ENCODE measurements at regions not wholly inside any gene's neighbourhood (a gene's known extent, or its start where the extent isn't known, plus 50 kb on each side); places are given as distances from the start of the nearest gene placed in this dataset.

DNA sequence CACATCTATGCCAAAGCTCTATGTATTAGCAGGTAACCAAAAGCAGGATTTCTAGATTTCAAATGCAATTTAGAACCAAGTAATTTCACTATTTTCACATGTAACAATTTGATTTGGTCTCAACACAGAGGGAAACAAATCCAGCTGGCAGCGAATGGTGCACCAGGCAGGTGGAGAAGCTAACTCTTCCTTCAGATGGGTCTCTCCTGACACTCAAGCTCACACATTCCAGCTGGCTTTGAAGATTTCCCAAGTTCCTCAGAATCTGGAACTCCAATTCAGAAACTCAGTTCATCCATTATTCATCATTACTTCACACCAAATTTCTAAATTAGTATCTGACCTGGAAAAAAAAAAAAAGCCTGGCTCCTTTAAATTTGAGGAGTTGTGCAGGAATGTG lies 318.1 kb upstream of the NECTIN3 start:
- Histone ChIP-seq H3K4me1 (ENCODE audit: insufficient read depth, low read length) (peaks cover 14% of the 10 kb centered on the region; the same call in 1 of the 2 replicates), H3K9ac (ENCODE audit: low read depth, low read length) (no peak overlapping the region), H3K36me3 (ENCODE audit: insufficient read depth, low read length) (no peaks in the 10 kb centered on the region), H3K9me3 (ENCODE audit: control insufficient read depth, insufficient read depth, low read length) (no peaks in the 10 kb centered on the region)

- H3K9ac ChIP-seq (ENCODE audit: low read depth, low read length), result no peak overlapping the region
- H3K9me3 ChIP-seq (ENCODE audit: control insufficient read depth, insufficient read depth, low read length), result no peaks in the 10 kb centered on the region
- no peaks in the 10 kb centered on the region for H3K36me3 ChIP-seq (ENCODE audit: insufficient read depth, low read length)
- peaks cover 9% of the 10 kb centered on the region; the same call in 1 of the 2 replicates for H3K4me1 ChIP-seq (ENCODE audit: insufficient read depth, low read length)
Observed at GRCh38 chr3:110754212-110754916, 317.3 kb upstream of the NECTIN3 start.

- Histone ChIP-seq H3K9ac (ENCODE audit: low read depth, low read length) (no peak overlapping the region), H3K9me3 (ENCODE audit: control insufficient read depth, insufficient read depth, low read length) (no peaks in the 10 kb centered on the region; the same call in 1 of the 2 replicates), H3K4me1 (ENCODE audit: insufficient read depth, low read length) (peaks cover 9% of the 10 kb centered on the region; the same call in 1 of the 2 replicates), H3K36me3 (ENCODE audit: insufficient read depth, low read length) (no peaks in the 10 kb centered on the region)
Observed at GRCh38 chr3:110755345-110755744, 316.3 kb upstream of the NECTIN3 start.

- H3K9me3 ChIP-seq (ENCODE audit: control insufficient read depth, insufficient read depth, low read length), result no peaks in the 10 kb centered on the region; the same call in 1 of the 2 replicates
- H3K36me3 ChIP-seq (ENCODE audit: insufficient read depth, low read length), result no peaks in the 10 kb centered on the region
- no peak overlapping the region for H3K9ac ChIP-seq (ENCODE audit: low read depth, low read length)
- H3K4me1 ChIP-seq (ENCODE audit: insufficient read depth, low read length), result peaks cover 9% of the 10 kb centered on the region; the same call in 1 of the 2 replicates
Observed at GRCh38 chr3:110756705-110757104, 314.9 kb upstream of the NECTIN3 start.

GRCh38 chr3:110758208-110758607 lies 313.4 kb upstream of the NECTIN3 start:
- no peak overlapping the region for H3K9ac ChIP-seq (ENCODE audit: low read depth, low read length)
- no peaks in the 10 kb centered on the region for H3K36me3 ChIP-seq (ENCODE audit: insufficient read depth, low read length)
- H3K4me1 ChIP-seq (ENCODE audit: insufficient read depth, low read length), result peaks cover 9% of the 10 kb centered on the region; the same call in 1 of the 2 replicates
- no peaks in the 10 kb centered on the region; the same call in 1 of the 2 replicates for H3K9me3 ChIP-seq (ENCODE audit: control insufficient read depth, insufficient read depth, low read length)

DNA sequence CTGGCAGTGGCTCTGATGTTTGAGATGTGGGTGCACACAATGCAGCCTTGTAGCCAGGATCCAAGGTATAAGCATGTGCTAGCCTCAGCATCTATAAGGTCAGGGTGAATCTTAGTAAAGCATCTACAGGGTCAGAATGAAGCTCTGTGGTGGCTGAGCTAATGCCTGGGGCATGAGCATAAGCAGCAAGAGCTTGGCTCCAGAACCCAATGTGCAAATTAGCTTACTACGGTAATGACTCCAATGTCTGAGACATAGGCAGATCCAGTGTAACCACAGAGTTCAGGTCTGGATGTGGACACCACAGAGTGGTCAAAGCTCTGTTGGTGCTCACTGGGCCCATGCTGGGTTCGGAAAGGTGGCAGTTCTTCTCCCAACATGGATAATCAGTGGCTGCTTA lies 304.5 kb upstream of the NECTIN3 start:
- no peaks in the 10 kb centered on the region for H3K4me1 ChIP-seq (ENCODE audit: insufficient read depth, low read length)

DNA sequence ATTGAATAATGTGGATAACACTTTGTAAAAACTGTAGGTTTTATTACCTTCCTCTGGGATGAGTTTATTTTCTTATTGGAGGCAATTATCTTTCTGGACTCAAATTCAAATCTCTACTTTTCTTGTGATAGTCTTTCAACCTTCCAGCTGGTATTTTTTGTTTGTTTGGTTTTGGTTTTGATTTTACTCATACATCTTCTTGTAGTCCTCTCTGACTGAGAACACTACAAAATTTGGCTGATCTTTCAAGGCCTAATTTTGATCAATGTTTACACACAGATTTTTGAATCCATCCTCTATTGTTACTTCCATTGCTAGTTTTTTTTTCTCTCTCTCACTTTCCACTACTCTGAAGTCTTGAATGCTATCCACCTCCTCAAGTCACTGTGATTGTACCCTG lies 303.8 kb upstream of the NECTIN3 start:
- Histone ChIP-seq H3K4me1 (ENCODE audit: insufficient read depth, low read length) (no peaks in the 10 kb centered on the region), H3K9ac (ENCODE audit: low read depth, low read length) (no peak overlapping the region), H3K36me3 (ENCODE audit: insufficient read depth, low read length) (no peaks in the 10 kb centered on the region), H3K9me3 (ENCODE audit: control insufficient read depth, insufficient read depth, low read length) (peaks cover 6% of the 10 kb centered on the region; the same call in 1 of the 2 replicates)

More for the DNA sequence above, 304.5 kb upstream of the NECTIN3 start:
- peaks cover 6% of the 10 kb centered on the region; the same call in 1 of the 2 replicates for H3K9me3 ChIP-seq (ENCODE audit: control insufficient read depth, insufficient read depth, low read length)
- H3K9ac ChIP-seq (ENCODE audit: low read depth, low read length), result no peak overlapping the region
- no peaks in the 10 kb centered on the region for H3K36me3 ChIP-seq (ENCODE audit: insufficient read depth, low read length)

DNA sequence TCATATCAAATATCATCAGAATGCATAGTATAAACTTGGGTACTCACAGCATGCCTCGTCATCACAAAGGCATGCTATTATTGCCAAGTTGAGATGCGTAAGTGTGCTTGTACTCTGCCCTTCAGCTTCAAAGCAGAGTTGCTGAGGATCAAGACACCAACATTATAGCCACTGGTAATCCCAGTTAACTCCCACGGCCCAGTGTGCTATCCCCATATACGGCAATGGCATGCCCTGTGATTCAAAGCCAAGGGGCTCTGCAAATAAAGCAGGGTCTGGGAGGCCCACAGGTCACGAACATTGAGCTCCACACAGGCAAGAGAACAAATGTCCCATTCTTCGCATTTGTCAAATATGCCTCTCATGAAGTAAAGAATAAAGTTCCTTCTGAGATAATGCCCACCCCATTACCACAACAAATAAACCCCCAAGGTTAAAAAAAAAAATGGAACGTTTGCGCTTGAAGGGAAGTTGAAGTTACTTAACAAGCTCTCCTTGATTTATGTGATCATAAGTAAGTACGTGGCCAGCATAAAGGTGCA lies 298.1 kb upstream of the NECTIN3 start:
- Histone ChIP-seq H3K9ac (ENCODE audit: low read depth, low read length) (no peak overlapping the region), H3K9me3 (ENCODE audit: control insufficient read depth, insufficient read depth, low read length) (0 out of 2 replicates have a peak, but pooled peaks cover 6% of the 10 kb centered on the region), H3K4me1 (ENCODE audit: insufficient read depth, low read length) (0 out of 2 replicates have a peak, but pooled peaks cover 8% of the 10 kb centered on the region), H3K36me3 (ENCODE audit: insufficient read depth, low read length) (no peaks in the 10 kb centered on the region)

GRCh38 chr3:110774496-110775265 lies 296.9 kb upstream of the NECTIN3 start:
- H3K9me3 ChIP-seq (ENCODE audit: control insufficient read depth, insufficient read depth, low read length), result no peaks in the 10 kb centered on the region
- no peaks in the 10 kb centered on the region for H3K36me3 ChIP-seq (ENCODE audit: insufficient read depth, low read length)
- H3K9ac ChIP-seq (ENCODE audit: low read depth, low read length), result no peak overlapping the region
- 0 out of 2 replicates have a peak, but pooled peaks cover 8% of the 10 kb centered on the region for H3K4me1 ChIP-seq (ENCODE audit: insufficient read depth, low read length)

DNA sequence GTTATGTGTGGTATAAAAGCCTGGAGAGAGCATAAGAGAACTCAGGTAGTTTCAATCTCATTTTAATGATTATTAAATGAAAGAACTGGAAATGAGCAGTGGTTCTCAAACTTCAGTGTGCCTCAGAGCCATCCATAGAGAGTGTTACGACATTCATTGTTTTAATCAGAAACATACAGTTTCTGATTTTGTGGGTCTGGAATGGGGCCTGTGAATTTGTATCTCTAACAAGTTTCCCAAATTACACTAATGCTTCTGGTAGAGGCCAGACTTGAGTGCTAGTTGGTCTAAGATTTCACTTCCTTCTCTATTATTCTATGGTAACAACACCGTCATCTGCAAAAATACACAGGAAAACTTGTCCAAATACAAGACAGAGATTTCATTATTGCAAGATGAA lies 292.0 kb upstream of the NECTIN3 start:
- Histone ChIP-seq H3K4me1 (ENCODE audit: insufficient read depth, low read length) (no peaks in the 10 kb centered on the region), H3K9me3 (ENCODE audit: control insufficient read depth, insufficient read depth, low read length) (no peaks in the 10 kb centered on the region), H3K36me3 (ENCODE audit: insufficient read depth, low read length) (no peaks in the 10 kb centered on the region), H3K9ac (ENCODE audit: low read depth, low read length) (no peak overlapping the region)

DNA sequence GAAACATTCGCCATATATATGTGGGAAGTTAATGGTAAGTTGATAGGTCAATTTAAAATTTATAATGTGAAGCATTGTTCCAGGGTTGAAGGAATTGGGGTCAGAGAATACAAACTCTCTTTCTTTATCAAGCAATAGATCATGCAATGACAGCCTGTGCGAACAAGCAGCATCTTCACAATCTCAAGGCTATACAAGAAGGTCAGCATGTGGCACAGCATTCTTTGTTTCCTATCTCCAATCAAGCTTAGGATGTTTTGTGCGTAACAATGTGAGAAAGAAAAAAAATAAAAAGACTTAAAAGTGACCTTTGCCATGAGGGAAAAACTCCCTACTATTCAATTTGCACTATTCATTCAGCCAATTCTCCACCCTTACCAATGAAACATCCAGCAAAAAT lies 288.1 kb upstream of the NECTIN3 start:
- no peak overlapping the region for H3K9ac ChIP-seq (ENCODE audit: low read depth, low read length)
- no peaks in the 10 kb centered on the region for H3K4me1 ChIP-seq (ENCODE audit: insufficient read depth, low read length)
- no peaks in the 10 kb centered on the region for H3K9me3 ChIP-seq (ENCODE audit: control insufficient read depth, insufficient read depth, low read length)
- no peaks in the 10 kb centered on the region for H3K36me3 ChIP-seq (ENCODE audit: insufficient read depth, low read length)

DNA sequence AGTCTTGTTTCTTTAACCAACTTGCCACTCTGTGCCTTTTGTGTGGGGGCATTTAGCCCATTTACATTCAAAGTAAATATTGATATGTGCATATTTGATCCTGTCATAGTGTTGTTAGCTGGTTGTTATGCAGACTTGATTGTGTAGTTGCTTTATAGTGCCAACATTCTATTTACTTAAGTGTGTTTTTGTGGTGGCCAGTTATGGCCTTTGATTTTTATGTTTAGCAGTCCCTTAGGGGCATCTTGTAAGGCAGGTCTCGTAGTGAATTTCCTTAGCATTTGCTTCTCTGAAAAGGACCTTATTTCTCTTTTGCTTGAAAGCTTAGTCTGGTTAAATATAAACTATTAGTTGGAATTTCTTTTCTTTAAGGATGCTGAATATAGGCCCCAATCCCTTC lies 282.8 kb upstream of the NECTIN3 start:
- Histone ChIP-seq H3K9ac (ENCODE audit: low read depth, low read length) (no peak overlapping the region), H3K4me1 (ENCODE audit: insufficient read depth, low read length) (no peaks in the 10 kb centered on the region), H3K36me3 (ENCODE audit: insufficient read depth, low read length) (no peaks in the 10 kb centered on the region), H3K9me3 (ENCODE audit: control insufficient read depth, insufficient read depth, low read length) (no peaks in the 10 kb centered on the region)

DNA sequence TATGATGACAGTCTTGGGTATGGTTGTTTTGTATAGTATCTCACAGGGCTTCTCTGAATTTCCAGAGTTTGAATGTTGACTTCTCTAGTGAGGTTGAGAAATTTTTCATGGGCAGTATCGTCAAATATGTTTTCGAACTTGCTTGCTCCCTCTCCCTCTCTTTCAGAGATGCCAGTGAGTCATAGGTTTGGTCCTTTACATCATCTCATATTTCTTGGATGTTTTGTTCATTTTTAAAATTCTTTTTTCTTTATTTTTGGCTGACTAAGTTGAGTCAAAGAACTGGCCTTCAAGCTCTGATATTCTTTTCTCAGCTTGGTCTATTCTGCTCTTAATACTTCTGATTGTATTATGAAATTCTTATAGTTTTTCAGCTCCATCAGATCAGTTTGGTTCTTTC lies 282.3 kb upstream of the NECTIN3 start:
- no peak overlapping the region for H3K9ac ChIP-seq (ENCODE audit: low read depth, low read length)

DNA sequence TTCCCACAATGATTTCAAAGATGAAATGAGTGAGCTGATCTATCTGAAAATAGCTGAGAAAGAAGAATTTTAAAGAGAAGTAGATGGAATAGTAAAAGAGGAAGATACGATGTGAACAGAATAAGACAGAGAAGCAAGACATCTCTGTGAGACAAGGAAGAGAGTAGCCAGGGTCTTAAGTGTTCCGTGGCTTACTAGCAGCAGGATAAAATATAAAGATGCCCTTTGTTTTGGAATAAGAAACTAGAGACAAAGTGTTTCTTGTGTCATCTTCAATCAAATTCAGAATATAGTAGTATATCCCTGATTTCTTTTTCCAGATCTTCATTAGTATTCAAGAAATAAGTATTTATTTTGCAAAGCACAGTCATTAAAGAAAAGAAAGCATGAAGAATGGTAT lies 281.0 kb upstream of the NECTIN3 start:
- no peaks in the 10 kb centered on the region for H3K9me3 ChIP-seq (ENCODE audit: control insufficient read depth, insufficient read depth, low read length)
- no peaks in the 10 kb centered on the region for H3K36me3 ChIP-seq (ENCODE audit: insufficient read depth, low read length)
- H3K9ac ChIP-seq (ENCODE audit: low read depth, low read length), result no peak overlapping the region
- no peaks in the 10 kb centered on the region for H3K4me1 ChIP-seq (ENCODE audit: insufficient read depth, low read length)

More for the DNA sequence above, 282.3 kb upstream of the NECTIN3 start:
- Histone ChIP-seq H3K4me1 (ENCODE audit: insufficient read depth, low read length) (no peaks in the 10 kb centered on the region), H3K36me3 (ENCODE audit: insufficient read depth, low read length) (no peaks in the 10 kb centered on the region), H3K9me3 (ENCODE audit: control insufficient read depth, insufficient read depth, low read length) (no peaks in the 10 kb centered on the region)
